ENCODE measurements at regions not wholly inside any gene's neighbourhood (a gene's known extent, or its start where the extent isn't known, plus 50 kb on each side); places are given as distances from the start of the nearest gene placed in this dataset.
"Not testable (repeated sequence)": the region's sequence is repeated elsewhere in the genome, so short reads cannot be mapped to it uniquely, and the experiment has no call there.

- H3K36me3 Mint-ChIP-seq (ENCODE audit: low read depth); H3K4me3 Mint-ChIP-seq; H3K4me1 Mint-ChIP-seq; ATAC-seq (replicated peaks); H3K27me3 Mint-ChIP-seq; H3K27ac Mint-ChIP-seq: not testable (repeated sequence)
- H3K9me3 Mint-ChIP-seq: peaks cover 65% of the 10 kb centered on the region
These were observed 3913.1 kb upstream of the OR11H1 start for GRCh38 chr22:11614798-11615433.

GRCh38 chr22:11616811-11617210 is 3911.2 kb upstream of the OR11H1 start:
- Mint-ChIP-seq H3K36me3 (ENCODE audit: low read depth) (no peaks in the 10 kb centered on the region), H3K27me3 (no peaks in the 10 kb centered on the region), H3K27ac (no peak overlapping the region), H3K4me3 (no peak overlapping the region), H3K9me3 (peaks cover 59% of the 10 kb centered on the region), H3K4me1 (peaks cover 10% of the 10 kb centered on the region)
- ATAC-seq (replicated peaks): no peak

GRCh38 chr22:11618322-11618662 is 3909.7 kb upstream of the OR11H1 start:
- not testable (repeated sequence) for H3K4me1 Mint-ChIP-seq; H3K36me3 Mint-ChIP-seq (ENCODE audit: low read depth); H3K27me3 Mint-ChIP-seq; H3K4me3 Mint-ChIP-seq; H3K27ac Mint-ChIP-seq; ATAC-seq (replicated peaks)
- peaks cover 48% of the 10 kb centered on the region for H3K9me3 Mint-ChIP-seq

GRCh38 chr22:11618688-11619087 is 3909.3 kb upstream of the OR11H1 start:
- not testable (repeated sequence) for ATAC-seq (replicated peaks); H3K36me3 Mint-ChIP-seq (ENCODE audit: low read depth)

GRCh38 chr22:11620921-11621762 is 3906.8 kb upstream of the OR11H1 start:
- not testable (repeated sequence) for H3K27me3 Mint-ChIP-seq; H3K36me3 Mint-ChIP-seq (ENCODE audit: low read depth); H3K4me3 Mint-ChIP-seq; ATAC-seq (replicated peaks); H3K27ac Mint-ChIP-seq; H3K4me1 Mint-ChIP-seq
- peaks cover 42% of the 10 kb centered on the region for H3K9me3 Mint-ChIP-seq

More at GRCh38 chr22:11618688-11619087, 3909.3 kb upstream of the OR11H1 start:
- H3K4me1 Mint-ChIP-seq, H3K27ac Mint-ChIP-seq, H3K4me3 Mint-ChIP-seq, H3K27me3 Mint-ChIP-seq: not testable (repeated sequence)
- H3K9me3 Mint-ChIP-seq: peaks cover 48% of the 10 kb centered on the region

GRCh38 chr22:11622774-11623173 is 3905.2 kb upstream of the OR11H1 start:
- ATAC-seq (replicated peaks); H3K27me3 Mint-ChIP-seq; H3K27ac Mint-ChIP-seq; H3K36me3 Mint-ChIP-seq (ENCODE audit: low read depth); H3K4me1 Mint-ChIP-seq; H3K4me3 Mint-ChIP-seq: not testable (repeated sequence)
- H3K9me3 Mint-ChIP-seq: peaks cover 30% of the 10 kb centered on the region

- not testable (repeated sequence) for H3K4me3 Mint-ChIP-seq; H3K27ac Mint-ChIP-seq; H3K36me3 Mint-ChIP-seq (ENCODE audit: low read depth); H3K4me1 Mint-ChIP-seq; ATAC-seq (replicated peaks); H3K27me3 Mint-ChIP-seq
- H3K9me3 Mint-ChIP-seq: peaks cover 16% of the 10 kb centered on the region
These were observed 3902.1 kb upstream of the OR11H1 start for GRCh38 chr22:11625711-11626421.

- H3K27ac Mint-ChIP-seq: no peak overlapping the region
- H3K4me3 Mint-ChIP-seq: no peak overlapping the region
- H3K4me1 Mint-ChIP-seq: no peaks in the 10 kb centered on the region
- no peak for ATAC-seq (replicated peaks)
- peaks cover 16% of the 10 kb centered on the region for H3K9me3 Mint-ChIP-seq
- no peaks in the 10 kb centered on the region for H3K27me3 Mint-ChIP-seq
- no peaks in the 10 kb centered on the region for H3K36me3 Mint-ChIP-seq (ENCODE audit: low read depth)
These were observed 3901.6 kb upstream of the OR11H1 start for GRCh38 chr22:11626422-11626773.

GRCh38 chr22:11627036-11627435 is 3901.0 kb upstream of the OR11H1 start:
- H3K36me3 Mint-ChIP-seq (ENCODE audit: low read depth); H3K27me3 Mint-ChIP-seq; ATAC-seq (replicated peaks); H3K27ac Mint-ChIP-seq; H3K4me1 Mint-ChIP-seq; H3K4me3 Mint-ChIP-seq: not testable (repeated sequence)
- peaks cover 16% of the 10 kb centered on the region for H3K9me3 Mint-ChIP-seq

- H3K27me3 Mint-ChIP-seq: no peaks in the 10 kb centered on the region
- no peak overlapping the region for H3K4me3 Mint-ChIP-seq
- peaks cover 16% of the 10 kb centered on the region for H3K9me3 Mint-ChIP-seq
- H3K4me1 Mint-ChIP-seq: no peaks in the 10 kb centered on the region
- H3K36me3 Mint-ChIP-seq (ENCODE audit: low read depth): no peaks in the 10 kb centered on the region
- H3K27ac Mint-ChIP-seq: no peak overlapping the region
- ATAC-seq (replicated peaks): no peak
These were observed 3900.6 kb upstream of the OR11H1 start for GRCh38 chr22:11627436-11627797.

- Mint-ChIP-seq H3K27ac (no peak overlapping the region), H3K4me3 (no peak overlapping the region), H3K4me1 (no peaks in the 10 kb centered on the region), H3K36me3 (ENCODE audit: low read depth) (no peaks in the 10 kb centered on the region), H3K27me3 (no peaks in the 10 kb centered on the region), H3K9me3 (peaks cover 16% of the 10 kb centered on the region)
- ATAC-seq (replicated peaks): no peak
These were observed 3900.0 kb upstream of the OR11H1 start for GRCh38 chr22:11627798-11628650.

- H3K27me3 Mint-ChIP-seq: no peaks in the 10 kb centered on the region
- H3K9me3 Mint-ChIP-seq: peaks cover 16% of the 10 kb centered on the region
- no peak overlapping the region for H3K4me3 Mint-ChIP-seq
- no peak for ATAC-seq (replicated peaks)
- no peaks in the 10 kb centered on the region for H3K4me1 Mint-ChIP-seq
- no peaks in the 10 kb centered on the region for H3K36me3 Mint-ChIP-seq (ENCODE audit: low read depth)
- H3K27ac Mint-ChIP-seq: no peak overlapping the region
These were observed 3899.1 kb upstream of the OR11H1 start for GRCh38 chr22:11628651-11629511.

- ATAC-seq (replicated peaks): no peak
- Mint-ChIP-seq H3K27ac (no peak overlapping the region), H3K4me3 (no peak overlapping the region), H3K4me1 (no peaks in the 10 kb centered on the region), H3K36me3 (ENCODE audit: low read depth) (no peaks in the 10 kb centered on the region), H3K27me3 (no peaks in the 10 kb centered on the region), H3K9me3 (peaks cover 13% of the 10 kb centered on the region)
These were observed 3898.2 kb upstream of the OR11H1 start for GRCh38 chr22:11629661-11630385.
